UCSD-AML1 (cell line): ENCODE measurements at regions not wholly inside any gene's neighbourhood (a gene's known extent, or its start where the extent isn't known, plus 50 kb on each side); places are given as distances from the start of the nearest gene placed in this dataset.
A peak's percentile ranks its signal among the peaks of the same experiment; 100 is the strongest.

Experiments used
- DNase-seq: peaks from one replicate; lab custom pipeline; 2025; ENCODE audit not compliant: unreplicated experiment; lab: John Stamatoyannopoulos, UW

- DNase-seq, result no peak
Measured at GRCh38 chr5:56440871-56441740, 208.0 kb upstream of the ANKRD55 start.

- no peak for DNase-seq
Measured at GRCh38 chr5:56434986-56435385, 201.9 kb upstream of the ANKRD55 start.

- no peak for DNase-seq
Measured at GRCh38 chr5:56433039-56433617, 200.0 kb upstream of the ANKRD55 start.

GRCh38 chr5:56432321-56432720 lies 199.2 kb upstream of the ANKRD55 start:
- DNase-seq, result no peak

- no peak for DNase-seq
Measured at GRCh38 chr5:56430422-56430821, 197.3 kb upstream of the ANKRD55 start.

GRCh38 chr5:56429110-56429561 lies 196.0 kb upstream of the ANKRD55 start:
- DNase-seq, result no peak

- DNase-seq, result no peak
Measured at GRCh38 chr5:56426693-56427092, 193.6 kb upstream of the ANKRD55 start.

GRCh38 chr5:56422076-56422762 lies 189.1 kb upstream of the ANKRD55 start:
- no peak for DNase-seq

- DNase-seq, result no peak
Measured at GRCh38 chr5:56421246-56422075, 188.3 kb upstream of the ANKRD55 start.

GRCh38 chr5:56420323-56420722 lies 187.2 kb upstream of the ANKRD55 start:
- no peak for DNase-seq

GRCh38 chr5:56419667-56420066 lies 186.5 kb upstream of the ANKRD55 start:
- DNase-seq, result no peak

- peak; percentile 59 for DNase-seq
Measured at GRCh38 chr5:56415356-56415765, 182.2 kb upstream of the ANKRD55 start.

- no peak for DNase-seq
Measured at GRCh38 chr5:56414066-56414465, 180.9 kb upstream of the ANKRD55 start.

- no peak for DNase-seq
Measured at GRCh38 chr5:56413546-56413945, 180.4 kb upstream of the ANKRD55 start.

- no peak for DNase-seq
Measured at GRCh38 chr5:56412601-56413379, 179.7 kb upstream of the ANKRD55 start.

- no peak for DNase-seq
Measured at GRCh38 chr5:56410696-56411095, 177.6 kb upstream of the ANKRD55 start.

GRCh38 chr5:56409331-56410190 lies 176.4 kb upstream of the ANKRD55 start:
- DNase-seq, result no peak

GRCh38 chr5:56406838-56407237 lies 173.7 kb upstream of the ANKRD55 start:
- no peak for DNase-seq

GRCh38 chr5:56406221-56406620 lies 173.1 kb upstream of the ANKRD55 start:
- DNase-seq, result no peak
